ENCODE measurements at regions not wholly inside any gene's neighbourhood (a gene's known extent, or its start where the extent isn't known, plus 50 kb on each side); places are given as distances from the start of the nearest gene placed in this dataset.

DNA sequence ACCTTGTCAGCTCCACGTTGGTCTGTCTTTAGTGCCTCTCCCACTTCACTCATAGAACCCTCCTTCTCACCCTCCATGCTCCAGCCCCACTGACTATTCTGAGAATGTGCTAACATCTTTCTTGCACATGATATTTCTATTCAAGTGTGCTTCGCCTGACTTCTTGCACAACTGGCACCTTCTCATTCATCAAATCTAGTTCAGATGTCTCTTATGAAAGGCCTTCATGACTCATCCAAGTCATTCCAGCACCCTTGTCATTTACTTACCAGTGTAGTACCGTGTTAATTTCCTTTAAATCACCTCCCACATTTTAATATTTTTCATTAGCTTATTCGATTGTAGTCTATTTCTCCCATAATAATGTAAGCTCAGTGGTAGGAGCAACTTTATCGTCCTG, 197.8 kb upstream of the PIRT start:
- FAIRE-seq (no peak), DNase-seq (ENCODE audit: low read depth) (no peak)
- Histone ChIP-seq H3K36me3 (ENCODE audit: control insufficient read depth, insufficient read depth, low read length) (no peaks in the 10 kb centered on the region), H3K4me3 (ENCODE audit: low read depth, low read length) (no peak overlapping the region), H3K27me3 (ENCODE audit: control insufficient read depth, insufficient read depth, low read length) (no peaks in the 10 kb centered on the region)
- TF ChIP-seq, protein P1, sequence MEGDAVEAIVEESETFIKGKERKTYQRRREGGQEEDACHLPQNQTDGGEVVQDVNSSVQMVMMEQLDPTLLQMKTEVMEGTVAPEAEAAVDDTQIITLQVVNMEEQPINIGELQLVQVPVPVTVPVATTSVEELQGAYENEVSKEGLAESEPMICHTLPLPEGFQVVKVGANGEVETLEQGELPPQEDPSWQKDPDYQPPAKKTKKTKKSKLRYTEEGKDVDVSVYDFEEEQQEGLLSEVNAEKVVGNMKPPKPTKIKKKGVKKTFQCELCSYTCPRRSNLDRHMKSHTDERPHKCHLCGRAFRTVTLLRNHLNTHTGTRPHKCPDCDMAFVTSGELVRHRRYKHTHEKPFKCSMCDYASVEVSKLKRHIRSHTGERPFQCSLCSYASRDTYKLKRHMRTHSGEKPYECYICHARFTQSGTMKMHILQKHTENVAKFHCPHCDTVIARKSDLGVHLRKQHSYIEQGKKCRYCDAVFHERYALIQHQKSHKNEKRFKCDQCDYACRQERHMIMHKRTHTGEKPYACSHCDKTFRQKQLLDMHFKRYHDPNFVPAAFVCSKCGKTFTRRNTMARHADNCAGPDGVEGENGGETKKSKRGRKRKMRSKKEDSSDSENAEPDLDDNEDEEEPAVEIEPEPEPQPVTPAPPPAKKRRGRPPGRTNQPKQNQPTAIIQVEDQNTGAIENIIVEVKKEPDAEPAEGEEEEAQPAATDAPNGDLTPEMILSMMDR (IDR thresholded peaks at IDR 0.05; ENCODE audit: insufficient read depth, low read length, severe bottlenecking) = no peak

GRCh38 chr17:11031787-11032186, 193.9 kb upstream of the PIRT start:
- no peaks in the 10 kb centered on the region for H3K36me3 ChIP-seq (ENCODE audit: control insufficient read depth, insufficient read depth, low read length)
- TF ChIP-seq, protein P1 (IDR thresholded peaks at IDR 0.05; ENCODE audit: insufficient read depth, low read length, severe bottlenecking) = no peak
- FAIRE-seq = no peak
- no peak overlapping the region for H3K4me3 ChIP-seq (ENCODE audit: low read depth, low read length)
- H3K27me3 ChIP-seq (ENCODE audit: control insufficient read depth, insufficient read depth, low read length) = no peaks in the 10 kb centered on the region
- no peak for DNase-seq (ENCODE audit: low read depth)

GRCh38 chr17:11029791-11030190, 191.9 kb upstream of the PIRT start:
- Histone ChIP-seq H3K4me3 (ENCODE audit: low read depth, low read length) (no peak overlapping the region), H3K27me3 (ENCODE audit: control insufficient read depth, insufficient read depth, low read length) (no peaks in the 10 kb centered on the region), H3K36me3 (ENCODE audit: control insufficient read depth, insufficient read depth, low read length) (no peaks in the 10 kb centered on the region)
- TF ChIP-seq, protein P1 (IDR thresholded peaks at IDR 0.05; ENCODE audit: insufficient read depth, low read length, severe bottlenecking) = no peak
- DNase-seq (ENCODE audit: low read depth) (no peak), FAIRE-seq (no peak)

- FAIRE-seq (no peak), DNase-seq (ENCODE audit: low read depth) (no peak)
- TF ChIP-seq, protein P1 (IDR thresholded peaks at IDR 0.05; ENCODE audit: insufficient read depth, low read length, severe bottlenecking) = no peak
- no peaks in the 10 kb centered on the region for H3K36me3 ChIP-seq (ENCODE audit: control insufficient read depth, insufficient read depth, low read length)
- H3K4me3 ChIP-seq (ENCODE audit: low read depth, low read length) = no peak overlapping the region
- H3K27me3 ChIP-seq (ENCODE audit: control insufficient read depth, insufficient read depth, low read length) = no peaks in the 10 kb centered on the region
Measured at GRCh38 chr17:11028349-11028748, 190.5 kb upstream of the PIRT start.

- H3K4me3 ChIP-seq (ENCODE audit: low read depth, low read length) = no peak overlapping the region
- TF ChIP-seq, protein P1 (IDR thresholded peaks at IDR 0.05; ENCODE audit: insufficient read depth, low read length, severe bottlenecking) = no peak
- no peak for DNase-seq (ENCODE audit: low read depth)
- H3K27me3 ChIP-seq (ENCODE audit: control insufficient read depth, insufficient read depth, low read length) = no peaks in the 10 kb centered on the region
- FAIRE-seq = no peak
- no peaks in the 10 kb centered on the region for H3K36me3 ChIP-seq (ENCODE audit: control insufficient read depth, insufficient read depth, low read length)
Measured at GRCh38 chr17:11026903-11027302, 189.0 kb upstream of the PIRT start.

GRCh38 chr17:11023639-11024479, 186.0 kb upstream of the PIRT start:
- DNase-seq (ENCODE audit: low read depth) (no peak), FAIRE-seq (no peak)
- TF ChIP-seq, protein P1 (IDR thresholded peaks at IDR 0.05; ENCODE audit: insufficient read depth, low read length, severe bottlenecking) = no peak

More at GRCh38 chr17:11023639-11024479, 186.0 kb upstream of the PIRT start:
- no peaks in the 10 kb centered on the region for H3K27me3 ChIP-seq (ENCODE audit: control insufficient read depth, insufficient read depth, low read length)
- H3K36me3 ChIP-seq (ENCODE audit: control insufficient read depth, insufficient read depth, low read length) = no peaks in the 10 kb centered on the region
- no peak overlapping the region for H3K4me3 ChIP-seq (ENCODE audit: low read depth, low read length)
